ENCODE measurements at regions not wholly inside any gene's neighbourhood (a gene's known extent, or its start where the extent isn't known, plus 50 kb on each side); places are given as distances from the start of the nearest gene placed in this dataset.

GRCh38 chr20:23234311-23235078 lies 116.1 kb upstream of the NXT1 start:
- Histone ChIP-seq H3K27ac (ENCODE audit: control insufficient read depth, insufficient read depth, low read length) (no peak overlapping the region), H2AFZ (ENCODE audit: control insufficient read depth, low read length) (no peak overlapping the region), H3K9me1 (ENCODE audit: control insufficient read depth, extremely low read depth, insufficient read depth, low read length) (no peaks in the 10 kb centered on the region), H3K4me2 (ENCODE audit: control insufficient read depth, extremely low read depth, insufficient read depth, low read depth, low read length) (no peak overlapping the region), H3K36me3 (ENCODE audit: control insufficient read depth in 2 of 2, extremely low read depth in 1 of 2, insufficient read depth in 2 of 2, low read length in 2 of 2) (no peaks in the 10 kb centered on the region), H3K27me3 (ENCODE audit: control insufficient read depth, extremely low read depth, insufficient read depth, low read length) (no peaks in the 10 kb centered on the region), H3K9me3 (ENCODE audit: control insufficient read depth, low read depth, low read length) (no peaks in the 10 kb centered on the region), H3K4me1 (ENCODE audit: control insufficient read depth, extremely low read depth, insufficient read depth, low read length) (no peaks in the 10 kb centered on the region), H3K79me2 (ENCODE audit: control insufficient read depth, insufficient read depth, low read length) (no peaks in the 10 kb centered on the region), H3K9ac (ENCODE audit: control insufficient read depth, extremely low read depth, insufficient read depth, low read length) (no peak overlapping the region), H3K4me3 (ENCODE audit: control insufficient read depth in 2 of 3, extremely low read depth in 1 of 3, insufficient read depth in 2 of 3, low read depth in 1 of 3, low read length in 3 of 3) (no peak overlapping the region), H4K20me1 (ENCODE audit: control insufficient read depth, extremely low read depth, insufficient read depth, low read length) (no peaks in the 10 kb centered on the region)
- FAIRE-seq = no peak
- TF ChIP-seq EZH2 (IDR thresholded peaks at IDR 0.05; ENCODE audit: low read length) (no peak), CTCF (optimal IDR thresholded peaks at IDR 0.05 in 1 of 3, IDR thresholded peaks at IDR 0.05 in 1 of 3, conservative IDR thresholded peaks at IDR 0.05 in 1 of 3; ENCODE audit: extremely low read depth in 1 of 3, insufficient read depth in 2 of 3, low read length in 3 of 3) (no peak)
- DNase-seq (ENCODE audit: low read depth, low spot score) = no peak
- dilution Hi-C loops (cut with MboI; ENCODE audit: extremely low pct_ligation_motif_present, low sequenced_read_pairs) = no loop called here

GRCh38 chr20:23233341-23233740 lies 117.2 kb upstream of the NXT1 start:
- dilution Hi-C loops (cut with MboI; ENCODE audit: extremely low pct_ligation_motif_present, low sequenced_read_pairs) = no loop called here
- H2AFZ ChIP-seq (ENCODE audit: control insufficient read depth, low read length) = no peak overlapping the region
- no peaks in the 10 kb centered on the region for H3K4me1 ChIP-seq (ENCODE audit: control insufficient read depth, extremely low read depth, insufficient read depth, low read length)
- no peak overlapping the region for H3K4me2 ChIP-seq (ENCODE audit: control insufficient read depth, extremely low read depth, insufficient read depth, low read depth, low read length)
- no peak overlapping the region for H3K4me3 ChIP-seq (ENCODE audit: control insufficient read depth in 2 of 3, extremely low read depth in 1 of 3, insufficient read depth in 2 of 3, low read depth in 1 of 3, low read length in 3 of 3)
- no peak overlapping the region for H3K27ac ChIP-seq (ENCODE audit: control insufficient read depth, insufficient read depth, low read length)
- no peaks in the 10 kb centered on the region for H3K27me3 ChIP-seq (ENCODE audit: control insufficient read depth, extremely low read depth, insufficient read depth, low read length)
- no peak for FAIRE-seq
- TF ChIP-seq EZH2 (IDR thresholded peaks at IDR 0.05; ENCODE audit: low read length) (no peak), CTCF (optimal IDR thresholded peaks at IDR 0.05 in 1 of 3, IDR thresholded peaks at IDR 0.05 in 1 of 3, conservative IDR thresholded peaks at IDR 0.05 in 1 of 3; ENCODE audit: extremely low read depth in 1 of 3, insufficient read depth in 2 of 3, low read length in 3 of 3) (no peak)
- no peaks in the 10 kb centered on the region for H3K36me3 ChIP-seq (ENCODE audit: control insufficient read depth in 2 of 2, extremely low read depth in 1 of 2, insufficient read depth in 2 of 2, low read length in 2 of 2)
- no peaks in the 10 kb centered on the region for H3K9me1 ChIP-seq (ENCODE audit: control insufficient read depth, extremely low read depth, insufficient read depth, low read length)
- H4K20me1 ChIP-seq (ENCODE audit: control insufficient read depth, extremely low read depth, insufficient read depth, low read length) = no peaks in the 10 kb centered on the region
- H3K9ac ChIP-seq (ENCODE audit: control insufficient read depth, extremely low read depth, insufficient read depth, low read length) = no peak overlapping the region
- H3K79me2 ChIP-seq (ENCODE audit: control insufficient read depth, insufficient read depth, low read length) = no peaks in the 10 kb centered on the region
- no peaks in the 10 kb centered on the region for H3K9me3 ChIP-seq (ENCODE audit: control insufficient read depth, low read depth, low read length)
- DNase-seq (ENCODE audit: low read depth, low spot score) = no peak

All from keratinocyte (primary cell).